ENCODE measurements at regions not wholly inside any gene's neighbourhood (a gene's known extent, or its start where the extent isn't known, plus 50 kb on each side); places are given as distances from the start of the nearest gene placed in this dataset.

DNA sequence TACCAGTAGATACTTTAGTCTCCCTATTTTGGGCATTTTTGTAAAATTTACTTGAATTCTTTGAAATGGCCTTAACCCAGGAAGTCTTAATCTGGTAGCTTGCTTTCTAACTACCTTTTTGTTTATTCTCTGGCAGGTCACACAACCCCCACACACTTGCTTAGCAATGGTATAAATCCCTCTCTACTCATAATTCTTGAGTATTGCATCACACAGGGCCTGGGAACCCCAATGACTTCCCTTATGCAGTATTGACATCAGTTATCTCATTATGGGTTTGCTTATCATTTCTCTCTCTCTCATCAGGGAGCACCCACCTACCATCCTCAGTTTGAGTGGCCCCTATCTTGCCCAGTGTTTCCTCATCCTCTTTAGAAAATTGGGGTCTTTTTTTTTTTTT is 207.1 kb downstream of the KCNS3 start:
- intact Hi-C loops (cut with DNase I; ENCODE audit: low total_unique reads), result no loop called here
- H3K9me3 ChIP-seq, result no peaks in the 10 kb centered on the region
- DNase-seq (ENCODE audit: low spot score in 2 of 2), result no peak
- H3K27ac ChIP-seq, result no peak overlapping the region
- no peaks in the 10 kb centered on the region for H3K27me3 ChIP-seq
- no peak overlapping the region for H3K4me3 ChIP-seq
- TF ChIP-seq POLR2A (IDR thresholded peaks at IDR 0.05), result no peak
- TF ChIP-seq, protein P1, sequence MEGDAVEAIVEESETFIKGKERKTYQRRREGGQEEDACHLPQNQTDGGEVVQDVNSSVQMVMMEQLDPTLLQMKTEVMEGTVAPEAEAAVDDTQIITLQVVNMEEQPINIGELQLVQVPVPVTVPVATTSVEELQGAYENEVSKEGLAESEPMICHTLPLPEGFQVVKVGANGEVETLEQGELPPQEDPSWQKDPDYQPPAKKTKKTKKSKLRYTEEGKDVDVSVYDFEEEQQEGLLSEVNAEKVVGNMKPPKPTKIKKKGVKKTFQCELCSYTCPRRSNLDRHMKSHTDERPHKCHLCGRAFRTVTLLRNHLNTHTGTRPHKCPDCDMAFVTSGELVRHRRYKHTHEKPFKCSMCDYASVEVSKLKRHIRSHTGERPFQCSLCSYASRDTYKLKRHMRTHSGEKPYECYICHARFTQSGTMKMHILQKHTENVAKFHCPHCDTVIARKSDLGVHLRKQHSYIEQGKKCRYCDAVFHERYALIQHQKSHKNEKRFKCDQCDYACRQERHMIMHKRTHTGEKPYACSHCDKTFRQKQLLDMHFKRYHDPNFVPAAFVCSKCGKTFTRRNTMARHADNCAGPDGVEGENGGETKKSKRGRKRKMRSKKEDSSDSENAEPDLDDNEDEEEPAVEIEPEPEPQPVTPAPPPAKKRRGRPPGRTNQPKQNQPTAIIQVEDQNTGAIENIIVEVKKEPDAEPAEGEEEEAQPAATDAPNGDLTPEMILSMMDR (IDR thresholded peaks at IDR 0.05), result no peak
- TF ChIP-seq POLR2AphosphoS5 (IDR thresholded peaks at IDR 0.05), result no peak
- H3K36me3 ChIP-seq, result no peaks in the 10 kb centered on the region
- no peaks in the 10 kb centered on the region for H3K4me1 ChIP-seq

DNA sequence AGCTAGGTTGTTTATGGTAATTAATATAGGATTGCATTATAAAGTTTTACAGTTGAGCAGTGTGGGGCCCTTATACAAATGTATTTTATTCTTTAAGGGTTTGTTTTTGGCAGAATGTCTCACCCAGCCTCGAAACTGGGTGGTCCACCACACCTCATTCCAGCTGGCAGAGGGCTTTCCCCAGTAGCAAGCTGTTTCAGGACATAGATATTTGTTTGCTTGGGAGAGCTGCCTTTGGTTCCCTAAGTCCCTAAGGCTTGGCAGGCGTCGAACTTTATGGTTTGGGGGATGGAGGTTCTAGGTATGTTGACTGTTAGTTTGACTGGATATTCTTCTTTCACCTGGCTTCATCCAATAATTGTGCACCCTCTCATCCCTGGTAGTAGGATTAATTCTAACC is 205.9 kb downstream of the KCNS3 start:
- Histone ChIP-seq H3K4me3 (no peak overlapping the region), H3K9me3 (no peaks in the 10 kb centered on the region), H3K4me1 (no peaks in the 10 kb centered on the region), H3K36me3 (no peaks in the 10 kb centered on the region), H3K27me3 (no peaks in the 10 kb centered on the region), H3K27ac (no peak overlapping the region)
- DNase-seq (ENCODE audit: low spot score in 2 of 2), result no peak
- intact Hi-C loops (cut with DNase I; ENCODE audit: low total_unique reads), result no loop called here
- TF ChIP-seq POLR2A (IDR thresholded peaks at IDR 0.05) (no peak), POLR2AphosphoS5 (IDR thresholded peaks at IDR 0.05) (no peak)
- TF ChIP-seq, protein P1 (IDR thresholded peaks at IDR 0.05), result no peak

DNA sequence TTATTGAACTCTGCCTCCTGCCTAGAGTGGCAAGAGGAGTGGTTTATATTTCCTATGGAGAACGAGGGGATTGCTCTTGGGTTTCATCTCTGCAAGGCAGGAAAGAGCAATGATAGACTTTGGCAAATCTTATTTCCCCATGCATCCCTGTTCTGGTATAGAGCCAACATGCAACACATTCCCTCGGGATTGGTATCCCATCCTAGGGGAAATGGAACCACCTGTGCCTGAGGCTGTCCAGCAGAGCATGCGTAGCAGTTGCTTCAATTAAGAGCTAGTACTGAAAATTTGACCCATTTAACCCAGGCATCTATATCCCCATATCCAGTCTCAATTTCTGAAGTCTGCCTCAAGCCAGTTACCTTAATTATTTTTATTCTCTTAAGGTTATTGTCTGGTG is 205.3 kb downstream of the KCNS3 start:
- Histone ChIP-seq H3K9me3 (no peaks in the 10 kb centered on the region), H3K27me3 (no peaks in the 10 kb centered on the region), H3K4me3 (no peak overlapping the region), H3K36me3 (no peaks in the 10 kb centered on the region), H3K4me1 (no peaks in the 10 kb centered on the region), H3K27ac (no peak overlapping the region)
- TF ChIP-seq, protein P1 (IDR thresholded peaks at IDR 0.05), result no peak
- TF ChIP-seq POLR2AphosphoS5 (IDR thresholded peaks at IDR 0.05), result no peak
- TF ChIP-seq POLR2A (IDR thresholded peaks at IDR 0.05), result no peak
- intact Hi-C loops (cut with DNase I; ENCODE audit: low total_unique reads), result no loop called here
- DNase-seq (ENCODE audit: low spot score in 2 of 2), result no peak

DNA sequence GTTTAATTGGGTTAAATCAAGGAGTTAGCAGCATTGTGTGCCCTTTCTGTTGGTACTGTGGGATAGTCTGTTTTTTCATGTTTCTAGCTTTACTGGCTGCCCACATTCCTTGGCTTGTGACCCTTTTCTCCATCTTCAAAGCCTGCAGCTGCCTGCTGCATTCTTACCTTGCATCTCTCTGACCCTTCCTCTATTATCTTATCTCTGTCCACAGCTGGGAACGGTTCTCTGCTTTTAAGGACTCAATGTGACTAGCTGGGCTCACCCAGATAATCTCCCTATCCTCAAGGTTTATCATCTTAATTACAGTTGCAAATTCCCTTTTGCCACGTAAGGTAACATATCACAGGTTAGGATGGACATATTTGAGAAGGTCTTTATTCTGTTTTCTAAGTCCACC is 199.7 kb downstream of the KCNS3 start:
- TF ChIP-seq POLR2AphosphoS5 (IDR thresholded peaks at IDR 0.05), result no peak
- TF ChIP-seq POLR2A (IDR thresholded peaks at IDR 0.05), result no peak
- TF ChIP-seq, protein P1 (IDR thresholded peaks at IDR 0.05), result no peak
- H3K36me3 ChIP-seq, result no peaks in the 10 kb centered on the region
- no peak for DNase-seq (ENCODE audit: low spot score in 2 of 2)
- H3K27ac ChIP-seq, result no peak overlapping the region
- no peak overlapping the region for H3K4me3 ChIP-seq
- H3K9me3 ChIP-seq, result no peaks in the 10 kb centered on the region
- intact Hi-C loops (cut with DNase I; ENCODE audit: low total_unique reads), result no loop called here
- H3K4me1 ChIP-seq, result no peaks in the 10 kb centered on the region
- no peaks in the 10 kb centered on the region for H3K27me3 ChIP-seq

DNA sequence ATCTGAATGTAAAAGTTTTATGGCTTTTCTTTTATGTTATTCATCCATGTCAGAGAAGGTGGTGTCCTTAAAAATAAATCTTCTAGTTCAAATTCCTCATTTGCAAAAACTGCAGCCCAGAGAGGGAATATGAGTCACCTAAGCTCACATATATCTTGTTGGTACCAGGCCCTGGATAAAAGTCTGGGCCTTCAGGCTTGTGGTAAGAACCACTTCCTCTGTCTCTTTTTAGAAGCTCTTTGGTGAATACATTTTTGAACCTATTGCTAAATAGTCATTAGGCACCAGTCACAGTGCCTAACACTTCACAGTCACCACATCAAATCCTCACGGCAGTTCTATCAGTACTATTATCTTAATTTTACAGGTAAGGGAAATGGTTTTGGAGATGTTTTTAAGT is 199.2 kb downstream of the KCNS3 start:
- H3K27ac ChIP-seq, result no peak overlapping the region
- H3K4me3 ChIP-seq, result no peak overlapping the region

More for the DNA sequence above, 199.2 kb downstream of the KCNS3 start:
- intact Hi-C loops (cut with DNase I; ENCODE audit: low total_unique reads), result no loop called here
- Histone ChIP-seq H3K27me3 (no peaks in the 10 kb centered on the region), H3K36me3 (no peaks in the 10 kb centered on the region), H3K4me1 (no peaks in the 10 kb centered on the region), H3K9me3 (no peaks in the 10 kb centered on the region)
- no peak for DNase-seq (ENCODE audit: low spot score in 2 of 2)
- TF ChIP-seq, protein P1 (IDR thresholded peaks at IDR 0.05), result no peak
- TF ChIP-seq POLR2AphosphoS5 (IDR thresholded peaks at IDR 0.05), result no peak
- TF ChIP-seq POLR2A (IDR thresholded peaks at IDR 0.05), result no peak

All from breast epithelium (tissue), 4 donors.